OCI-LY1 (cell line): ENCODE measurements at regions not wholly inside any gene's neighbourhood (a gene's known extent, or its start where the extent isn't known, plus 50 kb on each side); places are given as distances from the start of the nearest gene placed in this dataset.
A peak's percentile ranks its signal among the peaks of the same experiment; 100 is the strongest.

Experiments used
- H2AFZ ChIP-seq: fragments of 200-600 bp; sonication (generic), shearing (Covaris generic); 2 replicates; pipeline ENCODE4 v1.6.0; 2014; ENCODE audit warnings: antibody characterized with exemption, mild to moderate bottlenecking, low read length
- H3F3A ChIP-seq: fragments of 200-600 bp; sonication (generic), shearing (Covaris generic); 2 replicates; pipeline ENCODE4 v1.6.0; 2014; ENCODE audit warnings: mild to moderate bottlenecking, antibody characterized with exemption, low read length, moderate library complexity; ENCODE audit not compliant: insufficient read depth
- H3K27ac ChIP-seq: fragments of 200-600 bp; sonication (generic); 2 replicates; pipeline ENCODE4 v1.5.1; 2014; ENCODE audit warnings: low read length, mixed run types, mild to moderate bottlenecking, low read depth; ENCODE audit not compliant: poor library complexity, severe bottlenecking
- H3K27me3 ChIP-seq: fragments of 200-600 bp; sonication (generic); 2 replicates; pipeline ENCODE4 v1.6.0; 2014; ENCODE audit warnings: antibody characterized with exemption, mild to moderate bottlenecking, low read length, moderate library complexity; ENCODE audit not compliant: insufficient read depth
- H3K36me3 ChIP-seq: fragments of 200-600 bp; sonication (generic); 2 replicates; pipeline ENCODE4 v1.6.1; 2014; ENCODE audit warnings: mild to moderate bottlenecking, antibody characterized with exemption, low read length, moderate library complexity, mixed read lengths; ENCODE audit not compliant: insufficient read depth
- H3K4me1 ChIP-seq: fragments of 200-600 bp; sonication (generic); 2 replicates; pipeline ENCODE4 v1.5.1; 2014; ENCODE audit warnings: mild to moderate bottlenecking, low read length, moderate library complexity; ENCODE audit not compliant: insufficient read depth, severe bottlenecking
- H3K4me2 ChIP-seq: fragments of 200-600 bp; sonication (generic), shearing (Covaris generic); 2 replicates; pipeline ENCODE4 v1.6.1; 2014; ENCODE audit warnings: low read length
- H3K4me3 ChIP-seq: fragments of 200-600 bp; sonication (generic); 2 replicates; pipeline ENCODE4 v1.5.1; 2014; ENCODE audit warnings: low read length, low read depth, mild to moderate bottlenecking, mixed read lengths; ENCODE audit not compliant: poor library complexity, severe bottlenecking
- H3K79me2 ChIP-seq: fragments of 200-600 bp; shearing (Covaris generic); 2 replicates; pipeline ENCODE4 v1.6.1; 2016; ENCODE audit warnings: mixed run types, low read length, mixed read lengths; ENCODE audit not compliant: insufficient read depth
- H3K9ac ChIP-seq: fragments of 200-600 bp; sonication (generic), shearing (Covaris generic); 2 replicates; pipeline ENCODE4 v1.6.1; 2014; ENCODE audit warnings: mild to moderate bottlenecking, low read length, mixed read lengths
- H3K9me2 ChIP-seq: fragments of 200-600 bp; sonication (generic), shearing (Covaris generic); 2 replicates; pipeline ENCODE4 v1.6.1; 2014; ENCODE audit warnings: low read depth, mild to moderate bottlenecking, low read length, mixed read lengths
- H3K9me3 ChIP-seq: fragments of 200-600 bp; shearing (Covaris generic); 2 replicates; pipeline ENCODE4 v1.6.1; 2014; ENCODE audit warnings: low read length, mixed read lengths
- H4K20me1 ChIP-seq: fragments of 200-600 bp; sonication (generic), shearing (Covaris generic); 2 replicates; pipeline ENCODE4 v1.6.0; 2016; ENCODE audit warnings: mild to moderate bottlenecking, low read length; ENCODE audit not compliant: insufficient read depth
- CTCF ChIP-seq: fragments of 200-600 bp; sonication (generic), shearing (Covaris generic); IDR thresholded peaks from 2 replicates; pipeline ENCODE4 v1.5.1; 2017; ENCODE audit warnings: mild to moderate bottlenecking, antibody characterized with exemption, low read length, moderate library complexity, mixed read lengths
- EZH2 ChIP-seq: fragments of 200-600 bp; sonication (generic), shearing (Covaris generic); IDR thresholded peaks from 2 replicates; pipeline ENCODE4 v1.8.0; 2017; ENCODE audit warnings: borderline replicate concordance, mixed run types, mild to moderate bottlenecking, antibody characterized with exemption, low read length, moderate library complexity, mixed read lengths

GRCh38 chr4:138939960-138940359, 75.6 kb upstream of the NOCT start:
- Histone ChIP-seq H3K4me2 (no peak overlapping the region), H3K9me2 (no peaks in the 10 kb centered on the region), H3K27me3 (no peaks in the 10 kb centered on the region), H3K79me2 (no peaks in the 10 kb centered on the region), H3K4me1 (no peaks in the 10 kb centered on the region), H2AFZ (no peak overlapping the region), H3F3A (no peaks in the 10 kb centered on the region), H3K9ac (no peak overlapping the region), H4K20me1 (no peaks in the 10 kb centered on the region), H3K36me3 (no peaks in the 10 kb centered on the region), H3K4me3 (no peak overlapping the region), H3K27ac (no peak overlapping the region), H3K9me3 (no peaks in the 10 kb centered on the region)
- TF ChIP-seq EZH2 (no peak), CTCF (no peak)

GRCh38 chr4:138938366-138938690, 77.3 kb upstream of the NOCT start:
- H3K9me2 ChIP-seq: no peaks in the 10 kb centered on the region
- H4K20me1 ChIP-seq: no peaks in the 10 kb centered on the region
- no peak overlapping the region for H2AFZ ChIP-seq
- H3K4me1 ChIP-seq: no peaks in the 10 kb centered on the region
- H3K79me2 ChIP-seq: no peaks in the 10 kb centered on the region
- H3F3A ChIP-seq: no peaks in the 10 kb centered on the region
- no peaks in the 10 kb centered on the region for H3K27me3 ChIP-seq
- no peak for TF ChIP-seq EZH2
- peak; percentile 54; the same call in 1 of the 2 replicates for TF ChIP-seq CTCF
- no peak overlapping the region for H3K4me3 ChIP-seq
- H3K9ac ChIP-seq: no peak overlapping the region
- no peak overlapping the region for H3K27ac ChIP-seq
- H3K9me3 ChIP-seq: no peaks in the 10 kb centered on the region
- H3K4me2 ChIP-seq: no peak overlapping the region
- H3K36me3 ChIP-seq: no peaks in the 10 kb centered on the region

- Histone ChIP-seq H3K79me2 (no peaks in the 10 kb centered on the region), H3K27ac (no peak overlapping the region), H3K9ac (no peak overlapping the region), H4K20me1 (no peaks in the 10 kb centered on the region), H3K36me3 (no peaks in the 10 kb centered on the region), H3K9me2 (no peaks in the 10 kb centered on the region), H2AFZ (no peak overlapping the region), H3F3A (no peaks in the 10 kb centered on the region), H3K4me3 (no peak overlapping the region), H3K27me3 (no peaks in the 10 kb centered on the region), H3K4me1 (no peaks in the 10 kb centered on the region), H3K9me3 (no peaks in the 10 kb centered on the region), H3K4me2 (no peak overlapping the region)
- TF ChIP-seq EZH2: no peak
- TF ChIP-seq CTCF: no peak
These were observed 80.3 kb upstream of the NOCT start for GRCh38 chr4:138935135-138935807.
